Liver (tissue), 7 donors: ENCODE measurements at regions not wholly inside any gene's neighbourhood (a gene's known extent, or its start where the extent isn't known, plus 50 kb on each side); places are given as distances from the start of the nearest gene placed in this dataset.

Source experiments
- DNase-seq: peaks from one replicate; pipeline ENCODE4 v3.0.0-alpha.2; 2017; ENCODE audit warnings: low spot score
- H3K27ac ChIP-seq, 2 donors: one replicate each; pipeline ENCODE4 v1.7.0; 2013; ENCODE audit warnings: inconsistent platforms in 2 of 2, low read length in 2 of 2, control low read depth in 1 of 2, low read depth in 1 of 2, mild to moderate bottlenecking in 1 of 2
- H3K27me3 ChIP-seq, 4 donors: one replicate each; pipeline versions ENCODE4 v1.6.1 to v1.7.0; 2013; ENCODE audit warnings: low read length in 3 of 4, inconsistent platforms in 1 of 4, mild to moderate bottlenecking in 1 of 4, moderate library complexity in 1 of 4; ENCODE audit not compliant: control insufficient read depth in 4 of 4, insufficient read depth in 4 of 4
- H3K36me3 ChIP-seq, 4 donors: one replicate each; pipeline versions ENCODE4 v1.6.1 to v1.7.0; 2013; ENCODE audit warnings: low read length in 3 of 4, mild to moderate bottlenecking in 3 of 4, low read depth in 1 of 4, moderate library complexity in 1 of 4; ENCODE audit not compliant: control insufficient read depth in 4 of 4, insufficient read depth in 3 of 4
- H3K4me1 ChIP-seq, 4 donors: one replicate each; pipeline versions ENCODE4 v1.6.1 to v1.7.0; 2013; ENCODE audit warnings: low read length in 3 of 4, mild to moderate bottlenecking in 3 of 4, moderate library complexity in 1 of 4; ENCODE audit not compliant: control insufficient read depth in 4 of 4, insufficient read depth in 4 of 4
- H3K4me3 ChIP-seq, 3 donors: one replicate each; pipeline versions ENCODE4 v1.6.1 to v1.7.0; 2013; ENCODE audit warnings: low read length in 3 of 3, control low read depth in 1 of 3, low read depth in 1 of 3, mild to moderate bottlenecking in 1 of 3
- H3K9ac ChIP-seq, 2 donors: one replicate each; pipeline ENCODE4 v1.7.0; 2013; ENCODE audit warnings: low read length in 2 of 2, mild to moderate bottlenecking in 2 of 2, moderate library complexity in 2 of 2, control low read depth in 1 of 2, low read depth in 1 of 2
- H3K9me3 ChIP-seq, 4 donors: one replicate each; pipeline versions ENCODE4 v1.6.1 to v1.7.0; 2013; ENCODE audit warnings: low read length in 3 of 4; ENCODE audit not compliant: control insufficient read depth in 4 of 4
- ATF3 ChIP-seq: IDR thresholded peaks from 2 replicates; pipeline ENCODE4 v1.6.1; 2016; ENCODE audit warnings: antibody characterized with exemption
- EGR1 ChIP-seq, 2 donors: IDR thresholded peaks; 2 replicates each; pipeline ENCODE4 v1.6.1; 2016 to 2018; ENCODE audit warnings: antibody characterized with exemption in 2 of 2, low read depth in 2 of 2
- FOXA1 ChIP-seq: IDR thresholded peaks from 2 replicates; pipeline ENCODE4 v1.6.1; 2016; ENCODE audit warnings: antibody characterized with exemption
- FOXA2 ChIP-seq: IDR thresholded peaks from 2 replicates; pipeline ENCODE4 v1.6.1; 2016; ENCODE audit warnings: antibody characterized with exemption
- GABPA ChIP-seq, 2 donors: IDR thresholded peaks in 1 of 2; conservative IDR thresholded peaks in 1 of 2; 2 replicates each; pipeline ENCODE4 v1.6.1; 2016; ENCODE audit warnings: antibody characterized with exemption in 2 of 2, mild to moderate bottlenecking in 1 of 2, moderate library complexity in 1 of 2
- HNF4A ChIP-seq, 2 donors: conservative IDR thresholded peaks; 2 replicates each; pipeline ENCODE4 v1.6.1; 2016; ENCODE audit warnings: antibody characterized with exemption in 2 of 2, mild to moderate bottlenecking in 2 of 2
- JUND ChIP-seq, 2 donors: IDR thresholded peaks; 2 replicates each; pipeline ENCODE4 v1.6.1; 2016; ENCODE audit warnings: antibody characterized with exemption in 2 of 2
- MAX ChIP-seq: IDR thresholded peaks from 2 replicates; pipeline ENCODE4 v1.6.1; 2016; ENCODE audit warnings: antibody characterized with exemption
- NR2F2 ChIP-seq: IDR thresholded peaks from 2 replicates; pipeline ENCODE4 v1.6.1; 2016; ENCODE audit warnings: antibody characterized with exemption
- RAD21 ChIP-seq, 2 donors: IDR thresholded peaks; 2 replicates each; pipeline ENCODE4 v1.6.1; 2016; ENCODE audit warnings: antibody characterized with exemption in 2 of 2, mild to moderate bottlenecking in 2 of 2
- REST ChIP-seq: IDR thresholded peaks from 2 replicates; pipeline ENCODE4 v1.6.1; 2016; ENCODE audit warnings: antibody characterized with exemption, mild to moderate bottlenecking
- RXRA ChIP-seq, 2 donors: IDR thresholded peaks; 2 replicates each; pipeline ENCODE4 v1.6.1; 2017 to 2018; ENCODE audit warnings: antibody characterized with exemption in 2 of 2, mild to moderate bottlenecking in 1 of 2
- SP1 ChIP-seq: IDR thresholded peaks from 2 replicates; pipeline ENCODE4 v1.6.1; 2018; ENCODE audit warnings: antibody characterized with exemption, mild to moderate bottlenecking
- TAF1 ChIP-seq: conservative IDR thresholded peaks from 2 replicates; pipeline ENCODE4 v1.6.1; 2016; ENCODE audit warnings: antibody characterized with exemption, mild to moderate bottlenecking
- YY1 ChIP-seq: IDR thresholded peaks from 2 replicates; pipeline ENCODE4 v1.6.1; 2016; ENCODE audit warnings: antibody characterized with exemption, mild to moderate bottlenecking
- ZBTB33 ChIP-seq: IDR thresholded peaks from 2 replicates; pipeline ENCODE4 v1.6.1; 2016; ENCODE audit warnings: antibody characterized with exemption
- WGBS: extraction: QIAGEN DNeasy Blood & Tissue Kit; methylation state at CpG from one replicate; pipeline ENCODE4 v1.1.7; 2013; 5-methylcytosine and 5-hydroxymethylcytosine counted together
- donor health status: healthy.
- donor health status: healthy.
- donor health status: healthy.
- donor health status: healthy.

- H3K4me3 ChIP-seq, result no peak overlapping the region
- H3K27ac ChIP-seq, result no peak overlapping the region
- H3K9me3 ChIP-seq, result no peaks in the 10 kb centered on the region
- TF ChIP-seq ATF3 (no peak), NR2F2 (no peak), GABPA (IDR thresholded peaks at IDR 0.05 in 1 of 2, conservative IDR thresholded peaks at IDR 0.05 in 1 of 2) (no peak), ZBTB33 (no peak), JUND (IDR thresholded peaks at IDR 0.05) (no peak), EGR1 (IDR thresholded peaks at IDR 0.05; ENCODE audit: low read depth in 2 of 2) (no peak), MAX (no peak), HNF4A (conservative IDR thresholded peaks at IDR 0.05) (no peak), RAD21 (IDR thresholded peaks at IDR 0.05) (no peak), REST (no peak), FOXA2 (no peak), YY1 (no peak)
- H3K4me1 ChIP-seq, result peaks cover 0 to 4% (median 0%) of the 10 kb centered on the region in 4 donors
- no peak overlapping the region for H3K9ac ChIP-seq
- H3K36me3 ChIP-seq, result no peaks in the 10 kb centered on the region
- no peak for DNase-seq
- H3K27me3 ChIP-seq, result no peaks in the 10 kb centered on the region
Observed at GRCh38 chr10:62993121-62993520, 140.0 kb upstream of the NRBF2 start.

GRCh38 chr10:62992145-62992721, 140.9 kb upstream of the NRBF2 start:
- H3K9me3 ChIP-seq, result no peaks in the 10 kb centered on the region
- no peak overlapping the region for H3K9ac ChIP-seq
- H3K27me3 ChIP-seq, result no peaks in the 10 kb centered on the region
- 76% methylated on average over 9 of the region's 9 CpGs for WGBS
- DNase-seq, result no peak
- peaks cover 0 to 4% (median 0%) of the 10 kb centered on the region in 4 donors for H3K4me1 ChIP-seq
- H3K4me3 ChIP-seq, result no peak overlapping the region
- H3K27ac ChIP-seq, result no peak overlapping the region
- no peaks in the 10 kb centered on the region for H3K36me3 ChIP-seq
- TF ChIP-seq ZBTB33, result no peak
- no peak for TF ChIP-seq REST
- TF ChIP-seq YY1, result no peak
- TF ChIP-seq TAF1, result no peak
- TF ChIP-seq NR2F2, result no peak
- TF ChIP-seq EGR1 (IDR thresholded peaks at IDR 0.05; ENCODE audit: low read depth in 2 of 2), result no peak
- no peak for TF ChIP-seq SP1
- no peak for TF ChIP-seq JUND (IDR thresholded peaks at IDR 0.05)
- TF ChIP-seq MAX, result no peak
- no peak for TF ChIP-seq RAD21 (IDR thresholded peaks at IDR 0.05)
- no peak for TF ChIP-seq FOXA1
- TF ChIP-seq RXRA (IDR thresholded peaks at IDR 0.05), result no peak
- TF ChIP-seq ATF3, result no peak
- no peak for TF ChIP-seq GABPA (IDR thresholded peaks at IDR 0.05 in 1 of 2, conservative IDR thresholded peaks at IDR 0.05 in 1 of 2)
- no peak for TF ChIP-seq HNF4A (conservative IDR thresholded peaks at IDR 0.05)
- no peak for TF ChIP-seq FOXA2
